ENCODE measurements at regions not wholly inside any gene's neighbourhood (a gene's known extent, or its start where the extent isn't known, plus 50 kb on each side); places are given as distances from the start of the nearest gene placed in this dataset.

DNA sequence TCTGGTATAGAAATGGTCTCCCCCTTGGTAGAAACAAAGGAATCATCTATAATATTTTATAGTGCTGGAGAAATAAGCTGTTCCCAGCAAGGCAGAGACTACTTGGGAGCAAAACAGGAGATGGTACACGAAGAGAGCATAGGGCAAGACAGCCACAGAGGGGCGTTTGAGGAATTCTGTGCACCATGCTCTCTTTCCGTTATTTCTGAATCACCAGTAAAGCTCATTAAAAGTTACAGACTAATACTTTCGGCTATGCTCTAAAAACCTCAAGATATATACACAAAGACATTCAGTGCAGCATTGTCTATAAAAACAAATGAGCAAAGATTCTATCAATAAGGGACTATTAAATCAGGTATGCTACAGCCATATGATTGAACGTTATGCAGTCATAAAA is 68.5 kb upstream of the FHIP2A start:
- TF ChIP-seq, protein P1, sequence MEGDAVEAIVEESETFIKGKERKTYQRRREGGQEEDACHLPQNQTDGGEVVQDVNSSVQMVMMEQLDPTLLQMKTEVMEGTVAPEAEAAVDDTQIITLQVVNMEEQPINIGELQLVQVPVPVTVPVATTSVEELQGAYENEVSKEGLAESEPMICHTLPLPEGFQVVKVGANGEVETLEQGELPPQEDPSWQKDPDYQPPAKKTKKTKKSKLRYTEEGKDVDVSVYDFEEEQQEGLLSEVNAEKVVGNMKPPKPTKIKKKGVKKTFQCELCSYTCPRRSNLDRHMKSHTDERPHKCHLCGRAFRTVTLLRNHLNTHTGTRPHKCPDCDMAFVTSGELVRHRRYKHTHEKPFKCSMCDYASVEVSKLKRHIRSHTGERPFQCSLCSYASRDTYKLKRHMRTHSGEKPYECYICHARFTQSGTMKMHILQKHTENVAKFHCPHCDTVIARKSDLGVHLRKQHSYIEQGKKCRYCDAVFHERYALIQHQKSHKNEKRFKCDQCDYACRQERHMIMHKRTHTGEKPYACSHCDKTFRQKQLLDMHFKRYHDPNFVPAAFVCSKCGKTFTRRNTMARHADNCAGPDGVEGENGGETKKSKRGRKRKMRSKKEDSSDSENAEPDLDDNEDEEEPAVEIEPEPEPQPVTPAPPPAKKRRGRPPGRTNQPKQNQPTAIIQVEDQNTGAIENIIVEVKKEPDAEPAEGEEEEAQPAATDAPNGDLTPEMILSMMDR (IDR thresholded peaks at IDR 0.05): no peak
- peaks cover 2% of the 10 kb centered on the region for H3K27me3 ChIP-seq (ENCODE audit: control insufficient read depth, insufficient read depth, low read length)
- H3K4me3 ChIP-seq (ENCODE audit: low read length): no peak overlapping the region
- peaks cover 5% of the 10 kb centered on the region for H3K4me1 ChIP-seq (ENCODE audit: control insufficient read depth, insufficient read depth, low read length)
- H3K36me3 Mint-ChIP-seq: no peaks in the 10 kb centered on the region
- DNase-seq (no peak), ATAC-seq (no peak)
- no peak overlapping the region for H3K27ac Mint-ChIP-seq
- no peaks in the 10 kb centered on the region for H3K9me3 ChIP-seq (ENCODE audit: control insufficient read depth, insufficient read depth, low read length)
- peaks cover 10 to 12% of the 10 kb centered on the region in 2 donors for H3K4me1 Mint-ChIP-seq
- H3K9me3 Mint-ChIP-seq: no peaks in the 10 kb centered on the region
- H3K27me3 Mint-ChIP-seq (ENCODE audit: low read depth in 2 of 2): peaks cover 18 to 23% of the 10 kb centered on the region in 2 donors
- no peak overlapping the region for H3K4me3 Mint-ChIP-seq
- H3K27ac ChIP-seq (ENCODE audit: low read length): no peak overlapping the region
- intact Hi-C loops (cut with micrococcal nuclease): no loop called here
- H3K36me3 ChIP-seq (ENCODE audit: control insufficient read depth, insufficient read depth, low read length): no peaks in the 10 kb centered on the region
- 88% methylated on average over 4 of the region's 5 CpGs for WGBS (ENCODE audit: insufficient coverage)

DNA sequence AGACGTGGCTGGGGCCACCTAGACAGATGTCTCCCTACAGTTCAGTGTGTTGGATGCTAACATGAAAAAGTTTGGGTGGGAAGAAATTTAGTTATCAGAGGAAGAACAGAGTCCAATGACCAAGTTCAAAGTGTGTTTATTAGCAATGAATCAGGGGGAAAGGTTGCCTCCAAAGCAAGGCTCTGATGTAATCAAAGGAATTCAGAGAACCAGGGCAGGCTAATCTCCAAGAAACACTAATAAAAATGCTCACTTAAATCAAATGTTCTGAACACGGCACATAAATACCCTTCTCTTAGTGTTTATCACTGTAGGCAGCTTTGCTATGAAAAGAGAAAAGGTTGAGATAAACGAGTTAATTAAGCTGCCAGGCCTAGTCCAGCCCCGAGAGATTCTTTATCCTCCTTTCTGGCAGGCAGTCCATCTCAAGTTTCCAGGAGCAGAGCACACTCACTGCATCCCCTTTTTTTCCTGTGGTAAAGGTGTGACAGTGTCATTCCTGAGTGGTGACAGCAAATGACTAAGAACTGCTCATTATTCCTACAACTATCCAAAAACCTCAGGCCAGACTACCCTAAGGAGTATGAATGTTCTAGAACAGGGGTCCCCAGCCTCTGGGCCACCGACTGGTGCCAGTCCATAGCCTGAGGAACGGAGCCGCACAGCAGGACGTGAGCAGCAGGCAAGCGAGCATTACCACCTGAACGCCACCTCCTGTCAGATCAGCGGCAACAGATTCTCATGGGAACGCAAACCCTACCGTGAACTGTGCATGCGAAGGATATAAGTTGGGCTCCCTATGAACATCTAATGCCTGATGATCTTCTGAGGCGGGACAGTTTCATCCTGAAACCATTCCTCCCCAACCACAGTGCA is 66.9 kb upstream of the FHIP2A start:
- no peak for ATAC-seq

DNA sequence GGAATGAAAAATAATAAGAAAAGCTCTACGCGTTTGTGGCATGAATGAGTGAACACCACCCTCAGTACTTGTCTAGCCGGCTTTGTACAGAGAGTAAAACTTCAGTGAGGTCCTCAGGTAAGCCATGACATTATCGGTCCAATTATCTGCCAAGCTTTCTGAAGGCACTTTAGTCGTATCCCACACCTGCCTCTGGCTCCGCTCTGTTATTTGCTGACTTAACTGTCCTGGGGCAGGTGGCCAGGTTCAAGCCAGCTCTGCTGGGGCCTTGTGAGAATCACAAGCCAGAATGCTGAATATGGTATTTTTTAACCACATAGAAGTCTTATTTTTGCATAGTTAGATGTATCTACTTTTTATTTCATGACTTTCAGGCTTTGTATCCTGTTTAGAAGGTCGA is 66.0 kb upstream of the FHIP2A start:
- Histone ChIP-seq H3K4me3 (ENCODE audit: low read length) (no peak overlapping the region), H3K9me3 (ENCODE audit: control insufficient read depth, insufficient read depth, low read length) (no peaks in the 10 kb centered on the region), H3K27me3 (ENCODE audit: control insufficient read depth, insufficient read depth, low read length) (peaks cover 2% of the 10 kb centered on the region), H3K4me1 (ENCODE audit: control insufficient read depth, insufficient read depth, low read length) (no peaks in the 10 kb centered on the region), H3K36me3 (ENCODE audit: control insufficient read depth, insufficient read depth, low read length) (no peaks in the 10 kb centered on the region), H3K27ac (ENCODE audit: low read length) (no peak overlapping the region)
- ATAC-seq (no peak), DNase-seq (no peak)
- TF ChIP-seq, protein P1 (IDR thresholded peaks at IDR 0.05): no peak
- Mint-ChIP-seq H3K27ac (no peak overlapping the region), H3K4me1 (no peaks in the 10 kb centered on the region), H3K27me3 (ENCODE audit: low read depth in 2 of 2) (peaks cover 8 to 13% of the 10 kb centered on the region in 2 donors), H3K9me3 (no peaks in the 10 kb centered on the region), H3K36me3 (no peaks in the 10 kb centered on the region), H3K4me3 (no peak overlapping the region)
- intact Hi-C loops (cut with micrococcal nuclease): no loop called here
- WGBS (ENCODE audit: insufficient coverage): 97% methylated on average over 6 of the region's 7 CpGs

More for the DNA sequence above, 66.9 kb upstream of the FHIP2A start:
- no peak overlapping the region for H3K4me3 ChIP-seq (ENCODE audit: low read length)
- Mint-ChIP-seq H3K4me3 (no peak overlapping the region), H3K36me3 (no peaks in the 10 kb centered on the region), H3K27ac (no peak overlapping the region), H3K9me3 (no peaks in the 10 kb centered on the region), H3K4me1 (peaks cover 0 to 2% of the 10 kb centered on the region in 2 donors), H3K27me3 (ENCODE audit: low read depth in 2 of 2) (peaks cover 14 to 16% of the 10 kb centered on the region in 2 donors)
- DNase-seq: no peak
- no peaks in the 10 kb centered on the region for H3K4me1 ChIP-seq (ENCODE audit: control insufficient read depth, insufficient read depth, low read length)
- intact Hi-C loops (cut with micrococcal nuclease): no loop called here
- 85% methylated on average over 14 of the region's 15 CpGs for whole genome bisulfite sequencing (ENCODE audit: insufficient coverage)
- TF ChIP-seq, protein P1 (IDR thresholded peaks at IDR 0.05): no peak
- H3K27me3 ChIP-seq (ENCODE audit: control insufficient read depth, insufficient read depth, low read length): peaks cover 2% of the 10 kb centered on the region
- no peaks in the 10 kb centered on the region for H3K36me3 ChIP-seq (ENCODE audit: control insufficient read depth, insufficient read depth, low read length)
- H3K9me3 ChIP-seq (ENCODE audit: control insufficient read depth, insufficient read depth, low read length): no peaks in the 10 kb centered on the region
- no peak overlapping the region for H3K27ac ChIP-seq (ENCODE audit: low read length)
